Activated CD4-positive, alpha-beta T cell treated with anti-CD3 and anti-CD28 coated beads, Interleukin-2, Interleukin-4, amounts not matched to agents 100 ng/mL and 50 ng/mL, durations not matched to agents 16 hours and 8 hours (primary cell): ENCODE measurements at regions not wholly inside any gene's neighbourhood (a gene's known extent, or its start where the extent isn't known, plus 50 kb on each side); places are given as distances from the start of the nearest gene placed in this dataset.

Experiments
- DNase-seq: peaks from one replicate; pipeline ENCODE4 v3.0.0-alpha.2; 2020; ENCODE audit warnings: low spot score

DNA sequence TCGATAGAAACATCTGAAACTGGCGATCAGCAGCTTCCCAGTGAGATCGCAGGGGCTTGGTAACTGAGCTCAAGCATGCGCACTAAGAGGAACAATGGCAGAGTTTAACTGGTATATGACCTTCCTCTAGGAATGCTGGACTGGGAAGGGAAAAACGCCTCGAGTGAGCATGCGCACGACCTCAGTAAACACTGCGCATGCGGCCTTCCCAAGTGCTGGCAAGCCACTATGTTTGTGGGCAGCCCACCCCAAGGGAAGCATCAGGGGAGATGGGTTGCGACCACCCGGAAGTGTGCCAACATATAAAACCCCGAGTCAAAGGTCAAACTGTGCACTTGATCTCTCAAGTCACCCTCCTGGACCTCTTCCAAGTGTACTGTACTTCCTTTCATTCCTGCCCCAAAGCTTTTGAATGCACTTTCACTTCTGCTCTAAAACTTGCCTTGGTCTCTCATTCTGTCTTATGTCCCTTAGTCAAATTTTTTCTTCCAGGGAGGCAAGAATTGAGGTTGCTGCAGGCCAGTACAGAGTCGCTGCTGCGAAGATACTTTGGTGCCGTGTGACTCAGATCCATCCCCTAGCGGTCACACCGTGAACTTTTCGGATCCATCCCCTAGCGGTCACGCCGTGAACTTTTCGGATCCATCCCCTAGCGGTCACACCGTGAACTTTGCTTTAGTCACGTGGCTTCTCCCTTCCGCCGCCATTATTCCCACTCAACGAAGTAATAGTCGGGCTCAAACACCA lies 243.3 kb downstream of the FAM43A start:
- DNase-seq, result no peak

DNA sequence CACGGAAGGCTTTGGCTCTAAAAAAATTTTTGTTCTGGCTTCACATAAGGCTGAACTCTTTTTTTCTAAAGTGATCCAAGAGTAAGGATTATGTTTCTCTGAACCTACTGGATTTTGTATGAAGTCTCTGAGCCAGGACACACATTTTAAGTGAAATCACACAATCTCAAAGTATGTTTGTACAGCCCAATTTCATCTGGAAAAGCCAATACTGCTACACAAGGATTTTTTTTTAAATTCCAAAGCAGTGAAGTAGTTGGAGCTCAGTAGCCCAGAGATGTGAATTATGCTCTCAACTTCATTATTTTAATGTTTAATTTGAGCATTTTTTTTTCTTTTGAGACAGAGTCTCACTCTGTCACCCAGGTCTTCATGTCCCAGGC lies 243.9 kb downstream of the FAM43A start:
- no peak for DNase-seq

DNA sequence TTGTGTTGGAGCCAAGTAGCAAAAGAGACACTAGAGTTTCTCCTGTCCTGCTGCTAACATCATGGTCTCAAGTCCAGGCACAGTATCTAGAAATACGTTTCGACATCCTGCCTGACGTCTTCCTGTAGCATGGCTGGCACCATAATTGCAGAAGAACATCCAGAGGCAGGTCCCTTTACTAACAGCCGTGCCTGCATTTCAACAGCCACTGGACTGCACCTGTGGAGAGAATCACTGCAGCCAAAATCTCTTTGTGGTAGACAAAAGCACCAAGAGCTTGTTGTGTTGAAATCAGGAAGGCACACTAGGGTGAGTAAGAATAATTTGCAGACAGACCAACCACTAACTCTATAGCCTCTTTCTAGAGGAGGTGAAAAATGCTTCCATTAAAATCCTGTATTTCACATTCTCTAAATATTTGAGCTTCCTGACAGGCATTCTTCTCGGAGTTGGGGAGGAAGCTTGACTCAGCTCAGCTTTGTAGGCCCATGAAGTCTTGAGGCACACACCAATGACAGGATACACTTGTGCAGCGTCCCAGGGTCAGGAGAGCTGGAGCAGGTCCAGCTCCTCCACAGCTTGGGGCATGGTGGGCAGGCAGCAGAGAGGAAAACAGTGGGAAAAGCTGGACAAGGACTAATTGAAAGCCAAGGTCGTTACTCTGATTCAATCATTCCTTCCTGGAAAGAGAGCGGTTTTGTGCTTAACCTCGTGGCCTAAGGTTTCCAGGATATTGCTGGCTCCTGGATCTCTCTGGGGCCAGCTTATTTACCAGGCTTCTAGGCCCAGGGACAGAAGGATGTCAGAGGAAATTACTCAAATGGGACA lies 244.9 kb downstream of the FAM43A start:
- DNase-seq, result no peak

DNA sequence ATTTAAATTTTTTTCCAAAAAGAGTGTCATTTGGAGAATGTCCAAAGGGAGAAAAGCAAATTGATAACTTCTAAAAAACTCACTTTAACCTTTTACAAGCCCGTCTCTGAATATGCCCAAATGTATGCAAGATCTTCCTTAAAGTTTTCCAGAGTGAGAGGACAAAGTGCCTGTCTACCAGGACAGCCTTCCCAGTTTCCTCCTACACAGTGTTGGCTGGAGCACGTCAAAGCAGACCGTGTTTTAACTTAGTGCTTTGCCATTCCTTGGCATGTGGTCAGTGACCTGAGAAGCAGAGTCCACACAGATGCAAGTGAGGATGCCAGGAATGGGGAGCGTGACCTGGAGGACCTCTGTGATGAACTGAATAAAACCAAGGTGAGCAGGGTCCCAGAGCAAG lies 245.7 kb downstream of the FAM43A start:
- no peak for DNase-seq

DNA sequence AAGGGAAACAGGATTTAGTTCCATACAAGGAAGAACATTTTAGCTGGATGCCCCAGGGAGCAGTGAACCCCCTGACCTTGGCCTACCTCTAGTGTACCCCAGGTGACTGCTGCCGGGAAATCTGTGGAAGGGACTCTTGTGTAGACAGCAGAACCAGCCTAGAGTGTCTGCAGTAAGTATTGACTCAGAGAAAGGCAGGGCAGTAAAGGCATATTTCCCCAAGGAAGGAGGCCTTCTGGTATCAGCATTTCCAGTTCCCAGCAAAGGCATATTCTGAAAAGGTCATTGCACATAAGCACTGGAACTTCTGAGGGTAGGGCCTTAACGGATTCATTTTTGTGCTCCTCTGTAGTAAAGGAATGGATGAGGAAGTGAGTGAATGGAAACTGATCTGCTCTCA lies 246.2 kb downstream of the FAM43A start:
- no peak for DNase-seq

DNA sequence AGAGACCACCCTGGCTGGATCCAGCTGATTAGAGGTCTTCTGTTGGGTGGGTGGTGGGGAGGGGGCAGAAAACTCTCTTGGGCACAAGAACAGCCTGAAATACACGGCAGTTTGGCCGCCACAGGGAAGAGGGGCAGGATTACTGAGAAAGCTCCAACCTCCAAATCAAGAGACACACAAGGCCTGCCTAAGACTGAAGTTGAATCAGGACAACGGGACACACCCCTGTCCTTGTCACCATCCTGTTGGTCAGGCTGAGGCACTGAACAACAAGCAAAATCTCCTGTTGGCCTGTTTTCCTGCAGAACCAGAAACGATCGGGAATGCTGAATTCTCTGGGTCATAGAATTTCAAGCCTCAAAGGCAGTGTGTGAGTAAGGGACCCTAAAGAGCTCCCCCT lies 247.8 kb downstream of the FAM43A start:
- no peak for DNase-seq

DNA sequence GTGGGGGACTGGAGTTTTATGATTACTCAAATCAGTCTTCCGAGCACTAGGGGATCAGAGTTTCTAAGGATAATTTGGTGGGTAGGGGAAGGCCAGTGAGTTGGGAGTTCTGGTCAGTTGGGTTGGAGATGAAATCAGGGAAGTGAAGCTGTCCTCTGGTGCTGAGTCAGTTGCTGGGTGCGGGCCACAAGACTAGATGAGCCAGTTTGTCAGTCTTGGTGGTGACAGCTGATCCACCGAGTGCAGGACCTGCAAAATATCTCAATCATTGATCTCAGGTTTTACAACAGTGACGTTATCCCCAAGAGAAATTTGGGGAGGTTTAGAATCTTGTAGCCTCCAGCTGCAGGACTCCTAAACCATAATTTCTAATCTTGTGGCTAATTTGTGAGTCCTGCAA lies 249.4 kb downstream of the FAM43A start:
- no peak for DNase-seq

DNA sequence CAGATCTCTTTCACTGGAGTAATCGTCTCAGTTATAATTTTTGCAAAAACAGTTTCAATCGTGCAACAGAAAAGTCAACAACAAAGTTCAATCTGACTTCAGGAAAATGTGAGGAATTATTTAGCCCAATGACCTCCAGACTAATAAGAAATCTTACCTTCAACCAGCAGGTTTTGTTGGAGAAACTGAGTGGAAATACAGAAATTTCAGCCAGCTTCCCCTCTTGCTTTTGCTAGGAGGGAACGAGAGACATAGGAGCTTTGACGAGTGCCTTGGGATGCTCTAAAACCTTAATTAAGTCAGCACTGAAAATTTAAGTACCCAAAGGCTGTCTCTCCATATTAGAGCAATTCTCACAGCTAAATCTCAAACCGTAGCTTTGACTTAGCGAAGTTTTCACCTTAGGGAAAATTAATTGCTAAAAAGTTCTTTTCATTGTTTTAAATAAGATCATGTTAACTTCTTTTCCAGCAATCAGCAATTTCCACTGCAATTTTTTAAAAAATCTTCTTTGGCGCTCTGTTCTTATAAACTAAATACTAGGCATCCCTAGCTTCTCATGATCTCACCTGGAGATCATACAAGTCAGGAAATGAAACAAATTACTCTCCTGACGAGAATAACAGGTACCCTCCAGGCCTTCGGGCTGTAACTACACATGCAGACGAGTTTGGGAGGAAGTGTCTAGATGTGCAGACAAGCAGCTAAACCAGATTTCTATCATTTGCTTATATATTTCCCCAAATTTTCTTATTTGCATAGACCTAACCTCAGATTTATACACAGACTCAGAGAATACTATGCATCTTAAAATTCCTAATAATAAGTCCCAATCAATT lies 250.2 kb downstream of the FAM43A start:
- DNase-seq, result no peak

DNA sequence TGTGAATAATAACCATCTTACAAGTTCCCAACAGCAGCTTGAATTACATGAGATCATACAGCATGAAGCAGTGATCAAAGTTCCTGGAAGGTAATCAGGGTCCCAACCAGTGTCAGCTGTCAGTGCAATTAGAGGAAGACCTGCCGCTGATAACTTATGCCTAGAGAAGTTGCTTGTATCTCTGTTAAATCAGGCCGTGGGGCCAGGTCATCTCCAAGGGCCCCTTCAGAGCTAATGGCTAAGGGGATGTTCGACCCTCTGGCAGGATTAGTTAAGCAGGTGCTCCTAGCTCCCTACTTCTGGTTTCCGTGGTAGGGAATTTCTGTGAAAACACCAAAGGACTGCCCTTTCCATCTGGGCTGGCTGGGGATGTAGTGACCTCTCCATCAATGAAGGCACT lies 251.0 kb downstream of the FAM43A start:
- no peak for DNase-seq

DNA sequence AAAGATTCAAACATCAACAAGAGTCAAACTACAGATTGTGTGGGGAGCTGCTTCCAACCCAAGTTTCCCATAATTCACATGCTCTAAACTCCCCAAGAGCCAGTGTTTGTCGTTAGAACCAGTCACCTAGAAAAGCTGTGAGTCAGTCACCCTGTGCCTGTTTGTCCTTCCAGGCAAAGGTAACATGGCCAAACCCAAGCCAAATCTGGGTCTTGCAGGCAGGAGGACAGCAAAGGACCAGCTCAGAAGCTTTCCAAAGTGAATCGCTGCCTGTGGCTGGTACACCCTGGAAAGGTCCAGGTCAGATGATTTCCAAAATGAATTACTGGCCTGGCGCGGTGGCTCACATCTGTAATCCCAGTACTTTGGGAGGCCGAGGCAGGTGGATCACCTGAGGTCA lies 251.5 kb downstream of the FAM43A start:
- DNase-seq, result no peak

DNA sequence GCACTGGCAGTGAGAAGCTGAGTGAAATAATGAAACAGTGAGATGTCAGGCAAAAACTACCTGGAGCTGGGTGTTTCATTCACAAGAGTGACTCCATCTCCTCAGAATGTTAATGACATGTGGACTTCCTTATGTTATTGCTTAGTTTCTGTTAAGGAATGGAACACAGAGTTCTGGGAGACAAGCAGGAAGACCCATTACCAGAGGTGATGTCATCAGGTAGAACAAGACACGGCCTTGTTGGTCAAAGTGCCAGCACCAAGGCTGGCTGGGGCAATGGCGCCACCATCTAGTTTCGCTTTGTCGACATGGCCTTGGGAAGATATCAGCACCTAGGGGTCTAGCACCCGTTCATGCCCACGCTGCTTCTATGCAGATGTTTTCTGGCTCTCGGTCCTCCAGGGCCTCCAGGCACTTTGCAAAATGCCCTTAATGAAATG lies 252.2 kb downstream of the FAM43A start:
- DNase-seq, result no peak

DNA sequence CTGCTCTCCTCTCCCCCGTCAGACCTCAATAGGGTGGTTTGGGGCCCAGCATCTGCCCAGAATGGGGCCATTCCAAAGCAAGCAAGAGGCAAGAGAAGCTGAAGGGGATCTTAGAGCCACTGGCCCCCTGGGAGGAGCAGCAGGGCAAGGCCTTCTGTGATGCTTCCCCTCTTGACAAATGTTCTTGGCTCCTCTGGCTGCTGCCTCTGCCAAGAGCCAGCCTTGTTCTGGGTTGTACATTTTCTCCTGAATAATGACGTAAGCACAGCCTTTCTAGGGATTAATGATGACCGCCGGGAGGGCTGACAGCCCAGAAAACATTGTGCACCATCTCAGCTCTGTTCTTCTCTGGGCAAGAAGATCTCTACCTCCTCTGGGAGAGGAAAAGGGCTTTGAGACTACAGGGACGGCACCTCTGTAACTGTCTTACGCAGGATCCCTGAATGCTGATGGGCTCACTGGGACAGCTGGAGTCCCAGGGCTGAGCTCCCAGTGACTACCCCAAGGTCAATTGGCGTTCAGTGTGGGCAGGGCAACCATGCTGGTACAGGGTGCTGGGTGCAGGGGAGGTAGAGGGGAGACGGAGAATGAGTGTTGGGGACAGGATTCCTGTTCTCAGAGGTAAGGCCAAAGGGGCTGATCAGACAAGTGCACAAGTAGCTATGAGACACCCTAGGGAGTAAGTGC lies 253.3 kb downstream of the FAM43A start:
- DNase-seq, result no peak

DNA sequence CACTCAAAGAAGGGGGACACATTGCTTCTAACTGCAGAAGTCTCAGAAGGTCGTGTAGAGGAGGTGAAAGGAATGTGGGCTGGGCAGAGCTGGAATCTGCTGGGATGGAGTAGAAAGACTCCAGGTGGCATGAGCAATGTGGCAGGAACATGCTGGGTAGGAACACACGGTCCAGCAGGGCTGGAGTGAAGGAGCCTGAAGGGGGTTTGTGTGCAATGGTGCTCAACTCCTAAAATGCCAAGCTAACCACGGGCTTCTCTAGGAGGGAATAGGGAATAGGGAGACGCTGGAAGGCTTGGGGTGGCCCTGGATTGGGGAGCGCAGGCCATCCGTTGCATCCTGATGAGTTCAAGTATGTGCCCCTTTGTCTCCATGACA lies 253.8 kb downstream of the FAM43A start:
- no peak for DNase-seq

DNA sequence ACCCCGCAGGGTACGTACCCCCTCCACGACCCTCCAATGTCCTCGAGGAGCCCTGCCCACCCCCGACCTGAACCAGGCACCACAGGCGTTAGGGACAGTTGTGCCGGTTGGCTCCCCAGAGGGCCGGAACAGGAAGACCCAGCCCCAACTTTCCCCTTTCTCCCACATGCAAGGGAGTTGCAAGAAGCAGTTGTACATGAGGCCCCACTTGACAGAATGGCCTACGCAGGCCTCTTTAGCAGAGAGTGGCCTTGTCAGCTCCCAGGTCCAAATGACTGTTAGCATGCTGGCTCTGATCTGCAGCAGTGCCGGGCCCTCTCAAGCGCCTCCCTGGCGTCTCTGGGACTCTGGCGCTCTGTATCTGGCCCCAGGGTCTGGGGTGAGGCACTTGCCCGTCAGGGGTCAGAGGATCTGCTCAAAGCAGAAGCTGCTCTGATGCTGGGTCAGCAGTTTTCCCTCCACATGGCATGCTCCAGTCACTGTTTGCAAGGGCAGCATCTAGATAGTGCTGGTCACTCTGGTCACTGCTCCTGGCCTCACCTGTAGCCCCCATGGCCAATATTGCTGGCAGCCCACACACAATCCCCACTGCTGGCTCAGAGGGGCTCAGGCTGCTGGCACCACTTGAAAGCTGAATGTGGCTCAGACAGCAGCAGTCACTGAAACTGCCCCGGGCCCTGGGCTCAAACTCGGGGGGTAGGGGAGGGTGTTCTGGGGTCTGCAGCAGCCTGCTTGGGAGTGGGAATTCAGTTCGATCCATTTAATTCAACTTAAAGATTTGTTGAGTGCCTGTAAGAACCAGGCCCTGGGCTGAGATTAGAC lies 254.5 kb downstream of the FAM43A start:
- DNase-seq, result no peak

DNA sequence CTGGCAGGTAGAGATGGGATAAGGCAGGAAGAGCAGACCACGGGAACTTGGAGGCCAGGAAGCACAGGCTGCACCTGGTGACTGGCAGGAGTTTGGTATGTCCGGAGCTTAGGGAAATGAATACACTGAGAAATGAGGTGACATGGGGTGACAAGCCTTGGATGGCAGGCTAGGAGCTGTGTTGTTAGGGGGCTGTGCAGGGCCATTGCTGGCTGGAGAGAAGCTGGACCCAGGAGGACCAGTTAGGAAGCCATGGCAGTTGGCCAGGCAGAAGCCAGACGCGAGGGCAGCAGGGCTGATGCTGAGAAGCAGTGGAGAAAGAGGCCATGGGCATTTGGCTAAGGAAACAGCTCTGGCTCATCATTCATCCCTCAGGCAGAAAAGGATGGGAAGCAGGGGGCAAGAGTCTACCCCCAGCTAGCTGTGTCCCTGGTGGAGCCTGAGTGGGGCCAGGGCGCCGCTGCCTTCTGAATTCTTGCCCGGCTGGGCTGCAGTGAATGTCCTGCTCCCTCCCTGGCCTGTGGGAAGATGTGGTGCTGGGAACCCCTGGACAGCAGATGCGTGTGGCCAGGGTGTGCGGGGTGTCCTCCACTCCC lies 255.8 kb downstream of the FAM43A start:
- no peak for DNase-seq

DNA sequence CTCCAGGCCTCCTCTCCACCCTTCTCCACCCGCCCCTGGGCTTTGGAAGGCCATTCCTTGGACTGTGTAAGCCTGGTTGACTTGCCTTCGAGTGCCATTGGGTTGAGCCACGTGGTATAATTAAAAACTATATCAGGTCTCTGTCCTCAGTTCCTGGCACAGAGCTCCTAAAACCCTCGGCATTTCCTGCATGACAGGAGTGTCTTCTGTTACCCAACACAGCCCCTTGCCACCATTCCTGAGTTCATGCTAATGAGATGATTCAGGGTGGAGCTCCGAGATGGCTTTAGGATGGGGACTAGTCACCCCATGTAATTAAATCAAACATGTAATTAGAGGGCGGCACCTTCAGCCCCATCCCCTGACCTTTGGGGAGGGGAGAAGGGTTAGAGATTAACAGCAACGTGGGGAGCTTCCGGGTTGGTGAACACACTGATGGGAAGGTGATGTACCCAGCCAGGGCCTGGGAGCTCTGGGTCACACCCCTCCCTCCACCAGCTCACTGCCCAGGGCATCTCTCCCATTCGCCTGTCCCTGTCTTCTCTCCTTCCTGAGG lies 256.4 kb downstream of the FAM43A start:
- DNase-seq, result no peak

DNA sequence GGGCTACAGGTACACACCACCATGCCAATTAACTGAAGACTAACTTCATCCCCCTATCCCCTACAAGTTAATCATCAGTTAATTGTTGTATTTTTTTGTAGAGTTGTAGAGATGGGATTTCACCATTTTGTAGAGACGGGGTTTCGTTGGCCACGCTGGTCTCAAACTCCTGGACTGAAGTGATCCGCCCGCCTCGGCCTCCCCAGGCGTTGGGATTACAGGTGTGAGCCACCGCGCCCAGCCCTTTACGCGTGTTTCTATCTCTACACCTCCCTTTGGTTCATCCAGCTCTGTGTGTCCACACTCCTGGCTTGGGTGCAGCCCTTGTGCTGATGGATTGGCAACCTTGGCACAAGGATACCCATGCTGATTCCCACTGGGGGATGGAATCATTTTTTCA lies 258.8 kb downstream of the FAM43A start:
- DNase-seq, result no peak

DNA sequence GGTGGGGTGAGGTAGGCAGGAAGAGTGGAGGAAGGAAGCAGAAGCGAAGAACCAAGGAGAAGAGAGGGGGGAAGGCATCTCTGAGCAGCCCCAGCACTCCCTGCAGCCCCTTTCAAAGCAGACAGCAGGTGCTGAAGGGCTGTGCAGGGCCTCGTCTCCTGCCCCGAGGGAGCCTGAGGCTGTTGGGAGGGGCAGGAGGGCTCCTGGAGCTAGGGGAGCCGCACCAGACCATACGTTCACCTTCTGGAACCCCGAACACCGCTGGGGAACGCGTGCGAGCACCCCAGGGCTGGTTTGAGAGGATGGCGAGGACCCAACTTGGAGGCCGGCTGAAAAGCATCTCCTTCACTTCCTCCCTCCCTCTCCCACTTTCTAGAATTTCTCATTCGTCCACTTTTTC lies 259.8 kb downstream of the FAM43A start:
- no peak for DNase-seq

DNA sequence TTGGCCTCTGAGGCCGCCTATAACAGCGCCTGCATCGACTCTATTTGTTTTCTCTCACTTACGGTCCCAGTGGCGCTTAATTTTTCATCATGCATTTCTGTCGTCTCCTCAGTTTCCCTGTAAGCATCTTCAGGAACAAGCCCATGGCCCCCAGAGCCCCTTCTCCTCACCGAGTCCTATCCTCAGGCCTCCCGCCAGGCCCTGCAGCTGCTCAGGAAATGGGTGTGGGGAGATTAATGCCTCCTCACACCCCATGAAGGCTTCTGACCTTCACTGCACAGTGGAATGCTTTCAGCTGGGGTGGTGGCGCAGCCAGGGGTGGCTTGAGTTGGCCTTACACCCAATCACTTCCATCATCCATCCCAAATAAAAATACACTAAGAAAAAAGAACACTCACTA lies 260.4 kb downstream of the FAM43A start:
- DNase-seq, result no peak

DNA sequence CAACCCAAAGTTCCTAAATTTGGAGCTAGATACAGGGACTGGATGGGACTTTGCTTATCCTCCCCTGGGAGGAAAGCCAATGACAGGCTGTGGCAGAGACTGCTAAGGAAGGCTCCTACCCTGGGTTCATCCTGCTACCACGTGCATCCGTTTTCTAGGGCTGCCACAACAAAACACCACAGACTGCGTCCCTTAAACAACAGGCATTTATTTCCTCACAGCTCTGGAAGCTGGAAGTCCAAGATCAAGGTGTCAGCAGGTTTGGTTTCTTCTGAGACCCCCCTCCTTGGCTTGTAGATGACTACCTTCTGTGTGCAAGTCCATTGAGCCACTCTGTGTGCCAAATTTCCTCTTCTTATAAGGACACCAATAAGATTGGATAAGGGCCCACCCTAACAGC lies 263.9 kb downstream of the FAM43A start:
- no peak for DNase-seq
